ENCODE measurements at regions not wholly inside any gene's neighbourhood (a gene's known extent, or its start where the extent isn't known, plus 50 kb on each side); places are given as distances from the start of the nearest gene placed in this dataset.
A peak's percentile ranks its signal among the peaks of the same experiment; 100 is the strongest.

GRCh38 chr19:5220361-5220760 lies 120.3 kb downstream of the PTPRS start:
- DNase-seq (ENCODE audit: insufficient read length) (no peak), FAIRE-seq (no peak)
- TF ChIP-seq TAF1 (IDR thresholded peaks at IDR 0.05; ENCODE audit: borderline replicate concordance, low read depth, low read length) (no peak), POLR2A (IDR thresholded peaks at IDR 0.05; ENCODE audit: low read depth, low read length) (no peak), POLR2AphosphoS5 (IDR thresholded peaks at IDR 0.05; ENCODE audit: low read depth, low read length) (no peak)

GRCh38 chr19:5219551-5220304 lies 120.9 kb downstream of the PTPRS start:
- DNase-seq (ENCODE audit: insufficient read length) (no peak), FAIRE-seq (no peak)
- TF ChIP-seq TAF1 (IDR thresholded peaks at IDR 0.05; ENCODE audit: borderline replicate concordance, low read depth, low read length) (no peak), POLR2A (IDR thresholded peaks at IDR 0.05; ENCODE audit: low read depth, low read length) (no peak), POLR2AphosphoS5 (IDR thresholded peaks at IDR 0.05; ENCODE audit: low read depth, low read length) (no peak)

GRCh38 chr19:5218963-5219530 lies 121.6 kb downstream of the PTPRS start:
- TF ChIP-seq TAF1 (IDR thresholded peaks at IDR 0.05; ENCODE audit: borderline replicate concordance, low read depth, low read length) (no peak), POLR2AphosphoS5 (IDR thresholded peaks at IDR 0.05; ENCODE audit: low read depth, low read length) (no peak), POLR2A (IDR thresholded peaks at IDR 0.05; ENCODE audit: low read depth, low read length) (no peak)
- no peak for DNase-seq (ENCODE audit: insufficient read length)
- no peak for FAIRE-seq

GRCh38 chr19:5218255-5218855 lies 122.3 kb downstream of the PTPRS start:
- FAIRE-seq = no peak
- TF ChIP-seq POLR2AphosphoS5 (IDR thresholded peaks at IDR 0.05; ENCODE audit: low read depth, low read length) (no peak), POLR2A (IDR thresholded peaks at IDR 0.05; ENCODE audit: low read depth, low read length) (no peak), TAF1 (IDR thresholded peaks at IDR 0.05; ENCODE audit: borderline replicate concordance, low read depth, low read length) (no peak)

GRCh38 chr19:5217171-5217570 lies 123.4 kb downstream of the PTPRS start:
- FAIRE-seq = no peak
- TF ChIP-seq POLR2AphosphoS5 (IDR thresholded peaks at IDR 0.05; ENCODE audit: low read depth, low read length) = no peak
- TF ChIP-seq TAF1 (IDR thresholded peaks at IDR 0.05; ENCODE audit: borderline replicate concordance, low read depth, low read length) = no peak
- TF ChIP-seq POLR2A (IDR thresholded peaks at IDR 0.05; ENCODE audit: low read depth, low read length) = no peak
- no peak for DNase-seq (ENCODE audit: insufficient read length)

More at GRCh38 chr19:5218255-5218855, 122.3 kb downstream of the PTPRS start:
- DNase-seq (ENCODE audit: insufficient read length) = no peak

- DNase-seq (ENCODE audit: insufficient read length) = no peak
- peak; percentile 54 for FAIRE-seq
- TF ChIP-seq POLR2AphosphoS5 (IDR thresholded peaks at IDR 0.05; ENCODE audit: low read depth, low read length) (no peak), TAF1 (IDR thresholded peaks at IDR 0.05; ENCODE audit: borderline replicate concordance, low read depth, low read length) (no peak), POLR2A (IDR thresholded peaks at IDR 0.05; ENCODE audit: low read depth, low read length) (no peak)
Observed at GRCh38 chr19:5216141-5216847, 124.3 kb downstream of the PTPRS start.

GRCh38 chr19:5215431-5215830 lies 125.2 kb downstream of the PTPRS start:
- DNase-seq (ENCODE audit: insufficient read length) (no peak), FAIRE-seq (no peak)
- TF ChIP-seq POLR2A (IDR thresholded peaks at IDR 0.05; ENCODE audit: low read depth, low read length) (no peak), POLR2AphosphoS5 (IDR thresholded peaks at IDR 0.05; ENCODE audit: low read depth, low read length) (no peak), TAF1 (IDR thresholded peaks at IDR 0.05; ENCODE audit: borderline replicate concordance, low read depth, low read length) (no peak)

GRCh38 chr19:5214902-5215301 lies 125.7 kb downstream of the PTPRS start:
- FAIRE-seq (no peak), DNase-seq (ENCODE audit: insufficient read length) (no peak)
- no peak for TF ChIP-seq TAF1 (IDR thresholded peaks at IDR 0.05; ENCODE audit: borderline replicate concordance, low read depth, low read length)
- TF ChIP-seq POLR2AphosphoS5 (IDR thresholded peaks at IDR 0.05; ENCODE audit: low read depth, low read length) = no peak
- TF ChIP-seq POLR2A (IDR thresholded peaks at IDR 0.05; ENCODE audit: low read depth, low read length) = no peak

GRCh38 chr19:5214371-5214770 lies 126.2 kb downstream of the PTPRS start:
- no peak for DNase-seq (ENCODE audit: insufficient read length)
- TF ChIP-seq POLR2AphosphoS5 (IDR thresholded peaks at IDR 0.05; ENCODE audit: low read depth, low read length) = no peak
- no peak for TF ChIP-seq POLR2A (IDR thresholded peaks at IDR 0.05; ENCODE audit: low read depth, low read length)
- TF ChIP-seq TAF1 (IDR thresholded peaks at IDR 0.05; ENCODE audit: borderline replicate concordance, low read depth, low read length) = no peak
- FAIRE-seq = no peak

GRCh38 chr19:5213667-5214066 lies 126.9 kb downstream of the PTPRS start:
- TF ChIP-seq POLR2A (IDR thresholded peaks at IDR 0.05; ENCODE audit: low read depth, low read length) (no peak), POLR2AphosphoS5 (IDR thresholded peaks at IDR 0.05; ENCODE audit: low read depth, low read length) (no peak), TAF1 (IDR thresholded peaks at IDR 0.05; ENCODE audit: borderline replicate concordance, low read depth, low read length) (no peak)
- no peak for DNase-seq (ENCODE audit: insufficient read length)
- no peak for FAIRE-seq

GRCh38 chr19:5212101-5212500 lies 128.5 kb downstream of the PTPRS start:
- FAIRE-seq (no peak), DNase-seq (ENCODE audit: insufficient read length) (no peak)
- TF ChIP-seq POLR2AphosphoS5 (IDR thresholded peaks at IDR 0.05; ENCODE audit: low read depth, low read length) = no peak

Data from GM12892 (cell line).